Urothelium cell line (cell line): ENCODE measurements at regions not wholly inside any gene's neighbourhood (a gene's known extent, or its start where the extent isn't known, plus 50 kb on each side); places are given as distances from the start of the nearest gene placed in this dataset.

Experiments
- DNase-seq: peaks from one replicate; pipeline ENCODE4 v3.0.0; 2011; ENCODE audit warnings: low spot score, mixed read lengths
- FAIRE-seq: peaks from 2 replicates; lab custom pipeline; 2011; peaks lifted over from hg19 to GRCh38; lab: Jason Lieb, UNC

DNA sequence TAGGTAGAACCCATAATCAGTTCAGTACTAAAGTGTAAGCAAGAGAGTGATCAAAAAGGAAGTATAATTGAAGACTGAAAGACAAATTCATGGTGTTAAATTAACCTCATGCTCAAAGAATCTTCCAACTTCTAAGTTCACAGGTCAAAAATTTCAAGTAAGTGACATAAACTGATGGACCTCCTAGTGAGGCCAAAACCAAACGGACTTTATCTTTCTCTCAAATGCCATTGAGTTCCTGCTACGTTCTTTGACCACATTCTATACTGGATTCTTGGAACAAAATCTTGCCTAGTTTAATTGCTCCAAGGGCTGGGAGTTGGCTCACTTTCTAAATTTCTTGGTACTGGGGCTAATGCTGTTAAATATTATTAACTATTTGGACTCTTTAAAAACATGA, 794.9 kb downstream of the TLE4 start:
- FAIRE-seq (no peak), DNase-seq (no peak)

DNA sequence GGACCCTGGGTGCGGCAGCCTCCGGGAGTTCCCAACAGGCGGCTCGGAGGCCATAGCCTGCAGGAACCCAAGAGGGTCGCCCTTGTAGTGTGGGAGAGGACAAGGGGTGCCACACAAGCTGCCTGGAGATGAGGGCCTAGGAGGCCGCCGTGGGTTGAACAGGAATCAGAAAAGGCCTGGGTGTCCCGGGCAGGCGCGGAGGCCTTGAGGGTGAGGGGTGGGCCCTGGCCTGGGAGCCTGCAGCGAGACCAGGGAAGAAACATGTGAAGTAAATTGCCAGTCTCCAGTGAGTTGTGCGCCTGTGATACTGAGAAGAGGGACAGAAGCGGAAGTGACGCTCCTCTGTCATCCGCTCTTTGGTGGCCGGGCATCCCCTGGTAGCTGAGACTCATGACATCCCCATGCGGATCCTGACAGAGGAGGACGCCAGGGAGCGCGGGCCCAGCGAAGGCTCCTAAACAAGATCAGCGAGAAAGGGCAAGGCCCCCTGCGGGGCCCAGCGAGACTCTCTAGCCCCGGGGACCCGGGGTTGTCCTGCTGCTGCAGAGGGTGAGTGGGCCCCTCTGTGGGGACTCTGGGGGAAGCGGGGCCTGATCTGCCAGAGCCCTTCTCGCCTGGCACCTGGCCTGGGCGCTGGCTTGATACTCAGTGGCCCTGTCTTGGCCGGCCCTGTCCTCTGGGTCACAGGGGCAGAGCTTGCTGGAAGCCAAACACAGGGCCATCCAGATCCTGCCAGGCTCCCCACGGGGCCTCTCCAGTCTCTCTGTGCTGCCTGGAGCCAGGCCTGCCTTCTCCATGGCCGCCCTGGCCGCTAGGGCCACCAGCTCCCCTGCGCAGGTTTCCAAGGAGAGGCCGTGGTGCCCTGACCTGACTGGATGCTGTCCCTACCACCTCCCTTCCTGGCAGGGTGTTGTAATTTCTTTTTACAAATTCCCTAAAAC, 788.4 kb downstream of the TLE4 start:
- FAIRE-seq (no peak), DNase-seq (no peak)

DNA sequence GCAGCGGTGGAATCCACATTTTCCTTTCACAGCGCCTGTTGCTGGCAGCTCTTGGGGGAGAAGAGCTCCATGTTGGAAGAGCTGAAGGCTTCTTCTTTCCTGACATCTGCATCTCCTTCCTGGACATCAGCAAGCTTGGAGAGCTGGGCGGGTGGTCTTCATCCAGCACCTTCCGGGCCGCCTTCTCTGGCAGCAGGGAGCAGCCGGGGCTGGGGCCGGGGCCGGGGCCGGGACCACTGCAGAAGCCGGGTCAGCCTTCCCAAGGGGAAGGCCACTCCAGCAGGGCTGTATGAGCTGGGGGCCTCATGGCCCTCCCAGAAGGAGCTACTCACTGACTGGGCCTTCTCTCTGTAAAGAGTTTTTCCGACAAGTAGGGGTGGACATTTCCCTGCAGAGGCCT, 787.5 kb downstream of the TLE4 start:
- no peak for DNase-seq
- no peak for FAIRE-seq

DNA sequence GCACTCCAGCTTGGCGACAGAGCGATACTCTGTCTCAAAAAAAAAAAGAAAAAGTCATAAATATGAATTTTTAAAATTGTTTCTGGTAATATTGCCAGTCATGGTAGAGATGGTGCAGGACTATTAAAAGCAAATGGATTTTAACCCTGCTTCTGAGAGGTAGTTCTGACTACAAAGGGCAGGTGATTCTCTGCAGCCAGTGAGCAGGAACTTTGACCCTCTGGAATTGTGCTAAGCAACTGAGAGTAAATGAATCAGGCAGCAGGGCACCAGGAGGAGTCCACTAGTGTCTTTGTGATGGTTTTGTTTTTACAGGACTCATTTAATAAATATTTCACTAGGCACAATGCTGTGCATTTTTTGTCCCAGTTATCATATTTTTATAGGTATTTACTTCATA, 781.2 kb downstream of the TLE4 start:
- DNase-seq (no peak), FAIRE-seq (no peak)

DNA sequence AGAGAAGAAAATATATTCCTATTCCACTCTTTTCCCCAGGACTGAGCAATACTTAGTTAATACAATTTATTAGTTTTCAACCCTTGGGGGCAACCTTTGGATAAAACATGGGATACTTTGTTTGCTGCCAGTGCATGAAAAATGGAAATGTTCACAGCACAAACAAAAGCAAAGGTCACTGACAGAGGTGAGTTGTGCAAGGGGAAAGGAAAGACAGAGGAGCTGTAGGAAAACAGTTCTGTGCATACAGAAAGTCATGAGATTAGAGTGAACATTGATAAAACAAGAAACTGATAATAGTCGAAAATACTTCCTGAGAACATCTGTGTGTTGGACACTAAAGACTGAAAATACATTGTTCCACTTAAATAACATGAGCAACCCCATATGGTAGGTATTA, 779.8 kb downstream of the TLE4 start:
- FAIRE-seq (no peak), DNase-seq (no peak)

DNA sequence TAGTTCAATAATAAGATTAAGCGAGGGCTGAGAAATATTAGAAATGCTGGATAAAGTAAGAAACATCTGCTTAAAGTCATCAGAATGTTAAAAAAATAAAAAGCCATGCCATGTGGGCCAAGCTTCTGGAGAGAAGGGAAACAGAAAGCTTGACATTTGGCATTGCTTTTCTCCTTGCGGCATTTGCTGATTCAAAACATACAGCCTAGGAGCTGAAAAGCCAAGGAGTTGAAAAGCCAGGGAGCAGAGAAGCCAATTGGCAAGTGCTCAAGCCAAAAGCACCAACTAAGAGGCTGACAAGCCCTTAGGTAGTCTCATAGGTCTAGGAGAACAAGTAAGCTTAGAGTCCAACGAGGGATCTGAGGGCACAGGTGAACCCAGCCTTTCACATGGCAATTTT, 754.3 kb downstream of the TLE4 start:
- FAIRE-seq (no peak), DNase-seq (no peak)

DNA sequence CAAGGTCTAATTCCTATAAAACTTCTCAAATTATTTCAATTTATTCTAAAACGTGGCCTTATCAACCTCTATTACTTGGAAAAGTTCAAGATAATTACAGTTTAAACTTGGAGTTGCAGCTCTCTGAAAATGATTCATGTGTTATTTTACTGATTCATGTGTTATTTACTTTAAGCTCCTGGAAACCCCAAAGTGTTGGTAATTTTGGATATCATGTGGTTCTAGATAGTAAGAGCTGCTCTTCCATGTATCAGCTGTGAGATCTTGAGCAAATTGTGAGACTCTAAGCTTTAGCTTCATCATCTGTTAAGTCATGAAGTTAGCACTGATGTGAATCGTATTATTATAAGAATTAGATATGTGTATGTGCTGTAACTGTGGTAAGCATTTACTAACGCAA, 749.2 kb downstream of the TLE4 start:
- no peak for DNase-seq
- no peak for FAIRE-seq

DNA sequence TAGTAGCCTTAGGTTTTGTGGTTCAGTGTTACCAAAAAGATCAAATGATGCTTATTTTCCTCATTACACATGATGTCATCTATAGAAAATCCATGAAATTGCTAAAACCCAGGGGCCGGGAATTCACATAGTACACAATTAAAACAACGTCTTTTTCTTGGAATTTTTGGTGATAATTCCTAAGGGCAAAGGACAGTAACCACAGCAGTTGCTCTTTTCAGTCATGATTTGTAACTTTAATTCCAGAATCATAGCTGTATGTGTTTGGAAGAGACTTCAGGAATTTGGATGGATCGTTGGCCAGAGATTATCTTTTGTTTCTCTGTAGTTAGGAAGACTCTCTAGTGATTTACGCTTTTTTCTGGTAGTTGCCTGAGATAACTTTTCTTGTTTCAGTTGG, 748.7 kb downstream of the TLE4 start:
- DNase-seq (no peak), FAIRE-seq (no peak)

DNA sequence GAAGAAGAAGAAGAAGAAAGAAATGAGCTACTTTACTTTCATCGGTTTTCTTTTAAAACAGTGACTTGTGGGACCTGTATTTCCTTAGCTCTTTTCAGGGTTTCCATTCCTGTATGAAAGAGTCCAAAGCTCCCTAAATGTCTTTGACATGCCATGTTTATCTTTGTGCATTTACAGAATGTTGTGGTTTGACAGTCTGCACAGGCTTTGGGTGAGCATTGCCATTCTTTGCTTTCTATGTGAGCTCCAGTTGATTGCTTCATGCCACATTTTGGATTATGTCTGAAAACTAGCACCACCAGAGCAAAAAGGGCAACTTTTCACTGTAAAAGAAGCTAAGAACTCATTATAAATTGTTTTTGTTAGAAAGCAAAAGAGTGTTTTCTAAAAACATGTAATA, 733.4 kb downstream of the TLE4 start:
- no peak for FAIRE-seq
- no peak for DNase-seq

DNA sequence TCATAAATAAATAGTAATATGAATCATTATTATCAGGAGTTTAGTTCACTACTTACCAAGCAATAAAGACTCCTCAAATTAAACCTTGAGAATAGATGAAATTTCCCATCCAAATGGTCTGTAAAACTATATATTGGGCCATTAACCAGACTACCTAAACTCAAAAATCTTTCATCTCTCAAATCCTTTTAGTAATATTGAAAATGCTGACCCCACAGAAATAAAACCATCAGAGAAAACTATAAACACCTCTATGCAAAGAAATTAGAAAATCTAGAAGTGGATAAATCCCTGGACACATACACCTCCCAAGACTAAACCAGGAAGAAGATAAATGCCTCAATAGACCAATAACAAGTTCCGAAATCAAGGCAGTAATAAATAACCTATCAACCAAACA, 723.2 kb downstream of the TLE4 start:
- DNase-seq (no peak), FAIRE-seq (no peak)

DNA sequence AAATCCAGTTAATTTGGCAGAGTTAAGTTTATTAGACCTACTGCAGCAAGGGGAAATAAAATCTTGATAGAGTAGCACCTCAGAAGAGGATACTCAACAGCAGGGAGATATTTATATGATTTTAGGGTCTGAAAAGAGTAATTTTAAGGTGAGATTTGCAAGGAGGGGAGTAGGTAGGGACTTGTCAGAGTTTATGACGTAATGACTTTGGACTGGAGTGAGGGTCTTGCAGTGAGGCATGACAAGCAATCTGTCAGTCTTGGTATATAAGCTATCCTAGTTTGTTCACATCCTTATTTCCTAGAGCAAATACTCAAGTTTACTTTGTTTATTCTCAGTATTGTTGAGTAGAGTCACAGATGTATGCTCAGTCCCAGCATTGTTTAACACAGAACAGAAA, 722.6 kb downstream of the TLE4 start:
- no peak for FAIRE-seq

DNA sequence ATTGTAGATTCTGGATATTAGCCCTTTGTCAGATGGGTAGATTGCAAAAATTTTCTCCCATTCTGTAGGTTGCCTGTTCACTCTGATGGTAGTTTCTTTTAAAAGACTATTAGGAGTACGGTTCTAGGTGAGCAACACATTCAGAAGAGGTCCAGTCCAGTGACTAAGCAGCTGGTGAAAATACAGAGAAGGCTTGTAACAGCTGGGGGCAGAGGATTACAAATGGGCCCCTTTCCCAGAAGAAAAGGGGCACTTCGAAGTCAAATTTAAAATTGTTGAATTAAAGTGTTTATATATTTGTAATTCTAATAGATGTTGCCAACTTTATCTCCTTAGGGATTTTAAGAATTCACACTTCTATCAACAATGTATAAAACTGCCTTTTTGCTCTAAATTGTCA, 720.5 kb downstream of the TLE4 start:
- FAIRE-seq (no peak), DNase-seq (no peak)

More for the DNA sequence above, 722.6 kb downstream of the TLE4 start:
- DNase-seq: no peak

DNA sequence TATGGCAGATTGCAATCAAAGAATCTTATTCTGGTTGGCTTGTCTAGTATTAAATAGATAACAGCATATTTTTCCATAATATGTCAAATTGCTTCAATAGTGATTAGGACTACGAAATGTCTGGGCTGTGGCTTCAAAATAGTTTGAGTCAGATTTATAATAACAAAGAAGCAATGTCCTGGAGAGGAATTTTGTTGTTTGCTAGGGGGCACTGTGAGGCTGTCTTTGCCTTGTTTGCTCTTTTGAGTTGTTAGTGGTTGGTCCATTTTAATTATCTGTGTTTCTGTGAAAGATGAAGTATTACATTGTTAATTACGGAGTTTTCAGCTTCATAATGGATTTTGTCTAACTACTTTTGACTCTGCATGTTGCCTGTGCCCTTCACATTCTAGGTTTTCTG, 713.6 kb downstream of the TLE4 start:
- no peak for FAIRE-seq
- no peak for DNase-seq

DNA sequence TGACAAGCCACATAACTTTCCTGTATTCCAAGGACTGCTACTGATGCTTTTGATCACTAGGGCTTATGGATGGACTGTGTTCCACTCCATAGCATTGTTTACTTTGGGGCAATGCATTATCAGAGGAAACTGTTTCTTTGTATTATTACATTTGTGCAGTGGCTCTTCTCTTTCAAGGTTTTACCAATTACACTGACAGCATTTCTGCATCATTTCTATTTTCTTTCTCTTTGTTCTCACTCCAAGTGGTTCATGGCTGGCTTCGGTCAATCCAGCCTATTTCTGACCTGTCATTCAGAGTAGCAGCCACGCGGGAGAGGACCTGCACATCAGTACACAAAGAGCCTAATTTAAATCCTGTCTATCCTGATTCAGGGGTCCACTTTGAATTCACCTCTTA, 711.0 kb downstream of the TLE4 start:
- no peak for DNase-seq
- FAIRE-seq: no peak

DNA sequence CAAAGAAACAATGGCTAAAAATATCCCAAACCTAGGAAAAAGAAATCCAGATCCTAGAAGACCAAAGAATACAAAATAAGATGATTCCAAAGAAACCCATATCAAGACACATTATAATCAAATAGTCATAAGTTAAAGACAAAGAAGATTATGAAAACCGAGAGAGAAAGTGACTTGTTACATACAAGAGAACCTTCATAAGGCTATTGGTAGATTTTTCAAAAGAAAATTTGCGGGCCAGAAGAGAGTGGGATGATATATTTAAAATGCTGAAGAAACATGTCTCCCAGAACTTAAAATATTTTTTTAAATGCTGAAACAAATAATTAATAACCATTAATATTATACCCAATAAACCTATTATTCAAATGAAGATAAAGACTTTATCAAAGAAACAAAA, 687.3 kb downstream of the TLE4 start:
- DNase-seq (no peak), FAIRE-seq (no peak)

DNA sequence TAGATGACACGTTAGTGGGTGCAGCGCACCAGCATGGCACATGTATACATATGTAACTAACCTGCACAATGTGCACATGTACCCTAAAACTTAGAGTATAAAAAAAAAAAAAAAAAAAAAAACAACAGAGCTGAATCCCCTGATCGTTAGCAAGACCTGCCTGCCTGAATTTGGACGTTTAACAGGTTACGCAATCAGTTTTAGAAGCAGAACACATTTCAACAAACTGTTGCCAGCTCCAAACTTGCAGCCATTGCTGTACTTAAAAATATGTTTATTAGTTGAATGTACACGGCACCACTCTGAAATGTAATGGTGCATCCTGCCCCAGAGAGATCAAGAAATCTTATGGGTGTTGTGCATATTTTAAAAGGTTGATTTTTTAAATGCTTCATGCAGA, 680.0 kb downstream of the TLE4 start:
- DNase-seq (no peak), FAIRE-seq (no peak)

DNA sequence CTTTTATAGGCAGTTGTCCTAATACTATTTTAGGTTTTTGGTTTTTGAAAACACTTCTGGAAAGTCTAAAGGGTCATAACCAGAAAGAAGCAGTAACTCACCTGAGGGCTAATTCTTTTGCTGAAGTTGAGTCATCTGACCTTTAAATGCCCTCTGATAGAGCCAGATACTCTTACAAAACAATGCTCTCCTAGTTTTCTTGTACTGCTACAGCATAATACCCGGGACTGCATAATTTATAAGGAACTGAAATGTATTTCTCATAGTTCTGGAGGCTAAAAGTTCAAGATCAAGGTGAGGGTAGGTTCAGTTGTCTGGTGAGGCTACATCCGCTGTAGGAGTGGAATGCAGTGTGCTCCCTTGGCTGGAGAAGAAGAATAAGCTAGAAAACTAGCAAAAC, 670.3 kb downstream of the TLE4 start:
- DNase-seq: no peak
- FAIRE-seq: no peak

DNA sequence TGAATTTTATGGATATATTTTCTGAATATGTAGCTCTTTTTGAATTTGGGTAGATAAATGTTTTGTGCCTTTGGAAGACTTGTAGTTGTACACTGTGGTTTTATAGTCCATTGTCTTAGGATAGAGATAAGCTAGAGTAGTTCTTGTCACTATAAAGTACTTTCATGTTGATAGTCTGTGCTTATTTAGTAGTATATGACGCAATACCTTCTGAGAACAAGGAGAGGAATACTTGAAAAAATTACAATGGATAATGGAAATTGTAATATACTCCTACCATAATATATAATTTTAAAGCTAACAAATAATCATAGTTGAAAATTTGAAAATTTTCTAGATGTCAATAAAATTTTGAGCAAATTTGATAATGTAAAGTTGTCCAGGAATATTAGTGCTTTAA, 664.0 kb downstream of the TLE4 start:
- FAIRE-seq (no peak), DNase-seq (no peak)

DNA sequence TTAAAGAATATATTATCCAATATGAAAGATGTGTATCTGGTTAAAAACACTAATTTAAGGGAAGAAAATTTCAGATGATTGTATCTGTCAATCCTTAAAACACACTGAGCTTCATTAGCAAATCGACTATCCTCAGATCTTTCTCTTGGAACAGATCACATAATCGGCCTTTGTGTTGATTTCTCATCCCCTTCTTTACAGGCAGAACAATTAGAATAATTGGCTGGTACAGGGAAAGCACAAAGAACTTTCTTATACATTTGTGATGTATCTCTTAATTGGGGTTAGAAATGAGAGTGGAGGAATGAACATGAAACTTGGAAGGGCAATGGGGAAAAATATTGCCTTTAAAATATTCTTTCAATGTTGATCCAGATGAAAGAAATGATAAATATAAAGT, 662.1 kb downstream of the TLE4 start:
- FAIRE-seq (no peak), DNase-seq (no peak)

DNA sequence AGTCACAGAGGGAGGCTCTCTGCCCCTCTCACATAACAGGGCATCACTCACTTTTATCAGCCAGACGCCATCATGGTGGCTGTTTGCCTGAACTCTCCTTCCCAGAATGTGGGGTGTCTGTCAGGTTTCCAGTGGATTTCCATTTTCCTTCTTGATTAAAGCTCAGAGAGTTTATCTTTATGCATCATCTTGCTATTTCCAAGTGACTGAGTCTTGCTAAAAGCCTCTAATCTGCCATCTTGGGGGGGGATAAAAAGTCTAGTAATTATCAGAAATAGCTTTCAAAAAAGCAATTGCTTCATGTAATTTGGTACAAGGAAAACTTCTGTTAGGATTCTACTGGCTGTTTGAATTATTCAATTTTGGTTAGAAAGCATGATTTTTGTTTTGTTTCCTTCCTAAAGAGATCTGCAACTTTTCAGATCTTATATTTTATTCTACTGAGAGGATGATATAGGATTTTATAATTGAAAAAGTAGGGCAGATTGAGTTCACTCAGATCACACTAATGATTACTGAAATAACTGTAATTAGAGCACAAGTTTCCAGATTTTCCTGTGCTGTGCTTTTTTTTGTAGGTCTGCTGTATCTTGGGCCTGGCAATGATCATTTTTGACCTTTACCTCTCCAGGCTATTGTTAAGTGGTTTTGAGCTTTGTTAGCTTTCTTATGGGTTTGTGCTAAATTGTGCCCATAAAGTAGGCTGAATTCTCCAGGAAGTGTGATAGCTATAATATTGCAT, 661.5 kb downstream of the TLE4 start:
- no peak for FAIRE-seq

DNA sequence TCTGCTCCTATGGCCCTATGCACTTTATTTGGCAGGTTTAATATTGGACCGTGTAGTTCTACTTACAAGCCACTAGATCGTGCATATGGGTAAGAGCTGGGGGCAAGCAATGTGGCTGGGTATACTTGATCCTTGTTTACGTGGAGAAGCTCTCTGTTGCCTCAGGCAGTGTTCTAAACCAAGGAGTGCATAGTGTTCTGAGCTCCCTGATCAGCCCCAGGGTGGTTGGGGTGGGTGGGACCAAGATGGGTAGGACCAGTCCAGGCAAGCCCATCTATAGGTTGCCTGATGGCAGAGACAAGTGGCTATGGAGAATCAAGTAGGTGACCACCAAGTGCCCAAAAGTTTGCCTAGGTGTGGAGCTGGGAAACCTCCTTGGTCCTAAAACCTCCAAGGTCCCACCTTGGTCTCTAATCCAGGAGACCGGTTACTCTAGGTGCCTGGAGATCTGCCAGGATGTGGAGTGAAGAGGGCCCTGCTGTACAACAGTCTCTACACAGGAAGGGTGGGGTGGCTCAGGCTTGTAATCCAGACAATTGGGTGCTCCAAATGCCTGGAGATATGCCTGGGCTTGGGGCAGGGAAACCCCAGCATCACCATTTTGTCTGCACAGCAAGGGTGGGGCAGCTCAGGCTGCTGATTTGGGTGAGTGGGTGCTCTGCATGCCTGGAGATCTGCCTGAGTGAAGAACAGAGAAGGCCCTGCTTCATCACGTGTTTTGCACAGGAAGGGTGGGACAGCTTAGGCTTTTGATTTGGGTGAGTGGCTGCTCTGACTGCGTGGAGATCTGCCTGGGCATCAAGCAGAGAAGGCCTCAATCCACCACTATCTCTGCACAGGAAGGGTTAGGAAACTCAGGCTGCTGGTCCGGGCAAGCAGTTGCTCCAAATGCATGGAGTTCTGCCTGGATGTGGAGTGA, 659.8 kb downstream of the TLE4 start:
- FAIRE-seq (no peak), DNase-seq (no peak)

More for the DNA sequence above, 661.5 kb downstream of the TLE4 start:
- no peak for DNase-seq
